A549 (cell line): ENCODE measurements at regions not wholly inside any gene's neighbourhood (a gene's known extent, or its start where the extent isn't known, plus 50 kb on each side); places are given as distances from the start of the nearest gene placed in this dataset.

Source experiments
- ATAC-seq, 2 experiments: fragments of 200-7000 bp in 1 of 2; fragments of >200 bp in 1 of 2; cut with Nextera tagmentation in 1 of 2; cut with Tn5 transposase in 1 of 2; 3 replicates each; pipeline versions ENCODE4 v1.8.0 to v1.9.1; 2018 to 2020; ENCODE audit warnings: mild to moderate bottlenecking in 1 of 2, moderate library complexity in 1 of 2
- CTCF ChIA-PET: fragments of 300-600 bp; sonication (Branson Sonifier 250); formaldehyde crosslinking; extraction: SDS; loops from one replicate; lab custom pipeline; 2021; ENCODE audit warnings: antibody characterized with exemption, inconsistent platforms; lab: Yijun Ruan, JAX
- POLR2A ChIA-PET: fragments of 350-600 bp; formaldehyde crosslinking; extraction: SDS; loops from one replicate; lab custom pipeline; 2021; ENCODE audit warnings: antibody characterized with exemption, inconsistent platforms; lab: Yijun Ruan, JAX
- DNase-seq, 2 experiments: peaks; one replicate each; pipeline versions ENCODE4 v3.0.0 to v3.0.0-alpha.2; 2011 to 2016; ENCODE audit warnings: low read depth in 1 of 2, low spot score in 1 of 2
- FAIRE-seq: peaks from 2 replicates; lab custom pipeline; 2011; peaks lifted over from hg19 to GRCh38; lab: Jason Lieb, UNC
- H3K27ac ChIP-seq, 2 experiments: fragments of >200 bp; sonication (Bioruptor Twin); formaldehyde crosslinking; 3 replicates each; pipeline ENCODE4 v1.5.1; 2016 to 2017
- H3K4me1 ChIP-seq: fragments of >200 bp; sonication (Bioruptor Twin); formaldehyde crosslinking; 3 replicates; pipeline ENCODE4 v1.6.1; 2016
- H3K4me2 ChIP-seq: fragments of >200 bp; sonication (Bioruptor Twin); formaldehyde crosslinking; 3 replicates; pipeline ENCODE4 v1.6.1; 2016
- H3K4me3 ChIP-seq: fragments of >200 bp; sonication (Bioruptor Twin); formaldehyde crosslinking; 3 replicates; pipeline ENCODE4 v1.5.1; 2016
- H3K9me3 ChIP-seq: fragments of >200 bp; sonication (Bioruptor Twin); formaldehyde crosslinking; 3 replicates; pipeline ENCODE4 v1.6.1; 2016
- BHLHE40 ChIP-seq: IDR thresholded peaks from 2 replicates; pipeline ENCODE4 v1.6.1; 2012; ENCODE audit warnings: low read depth, low read length, inconsistent platforms
- CHD4 ChIP-seq: fragments of 200-600 bp; sonication (generic); IDR thresholded peaks from 2 replicates; pipeline ENCODE4 v1.6.1; 2016; ENCODE audit warnings: antibody characterized with exemption, mild to moderate bottlenecking, borderline replicate concordance
- EP300 ChIP-seq, 2 experiments: fragments of >200 bp; sonication (Bioruptor Twin); formaldehyde crosslinking; IDR thresholded peaks; 2 replicates in 1 of 2; 3 replicates in 1 of 2; pipeline ENCODE4 v1.6.1; 2016 to 2017
- ESRRA ChIP-seq: fragments of 150-350 bp; IDR thresholded peaks from 2 replicates; pipeline ENCODE4 v1.6.1; 2014; ENCODE audit warnings: mild to moderate bottlenecking, low read length, borderline replicate concordance
- FOXS1 ChIP-seq: fragments of 250-450 bp; sonication (Bioruptor Pico); IDR thresholded peaks from 2 replicates; pipeline ENCODE4 v1.5.0; 2020; ENCODE audit warnings: mild to moderate bottlenecking, moderate library complexity
- GATA3 ChIP-seq: IDR thresholded peaks from 2 replicates; pipeline ENCODE4 v1.6.1; 2012; ENCODE audit warnings: borderline replicate concordance
- HEYL ChIP-seq: fragments of 250-450 bp; sonication (Bioruptor Pico); IDR thresholded peaks from 2 replicates; pipeline ENCODE4 v1.8.0; 2021; ENCODE audit warnings: mild to moderate bottlenecking, moderate library complexity
- KDM1A ChIP-seq: fragments of 200-600 bp; sonication (generic); IDR thresholded peaks from 2 replicates; pipeline ENCODE4 v1.6.1; 2016; ENCODE audit warnings: low read depth, mild to moderate bottlenecking
- NFE2L2 ChIP-seq: fragments of 150-350 bp; conservative IDR thresholded peaks from 2 replicates; pipeline ENCODE4 v1.6.1; 2014; ENCODE audit warnings: low read length
- NPAS2 ChIP-seq: fragments of 250-450 bp; sonication (Bioruptor Pico); IDR thresholded peaks from 2 replicates; pipeline ENCODE4 v1.8.0; 2022; ENCODE audit warnings: mild to moderate bottlenecking, moderate library complexity, borderline replicate concordance
- PHF8 ChIP-seq: fragments of 200-600 bp; sonication (generic); IDR thresholded peaks from 2 replicates; pipeline ENCODE4 v1.6.1; 2016; ENCODE audit warnings: low read depth, mild to moderate bottlenecking, antibody characterized with exemption, moderate library complexity, borderline replicate concordance
- RARB ChIP-seq: fragments of 250-450 bp; sonication (Bioruptor Pico); IDR thresholded peaks from 2 replicates; pipeline ENCODE4 v1.8.0; 2021; ENCODE audit warnings: mild to moderate bottlenecking, moderate library complexity
- RCOR1 ChIP-seq: fragments of 150-350 bp; IDR thresholded peaks from 2 replicates; pipeline ENCODE4 v1.6.1; 2014; ENCODE audit warnings: antibody characterized with exemption, low read length, low read depth
- SMC3 ChIP-seq: fragments of >200 bp; sonication (Bioruptor Twin); formaldehyde crosslinking; IDR thresholded peaks from 3 replicates; pipeline ENCODE4 v1.6.1; 2018; ENCODE audit warnings: inconsistent platforms
- TP53 ChIP-seq: fragments of 250-450 bp; sonication (Bioruptor Pico); IDR thresholded peaks from 2 replicates; pipeline ENCODE4 v1.5.0; 2021; ENCODE audit warnings: mild to moderate bottlenecking, moderate library complexity
- ZFP36 ChIP-seq: fragments of 450-650 bp; IDR thresholded peaks from 2 replicates; pipeline ENCODE4 v1.6.1; 2014; ENCODE audit warnings: borderline replicate concordance; ENCODE audit not compliant: partially characterized antibody
- ZNF302 ChIP-seq: fragments of 250-450 bp; sonication (Bioruptor Pico); IDR thresholded peaks from 2 replicates; pipeline ENCODE4 v1.9.0; 2021; ENCODE audit warnings: inconsistent platforms, mild to moderate bottlenecking, moderate library complexity
- WGBS: methylation state at CpG from one replicate; pipeline ENCODE4 v1.1.6; 2017; ENCODE audit errors: missing lambda C conversion rate; 5-methylcytosine and 5-hydroxymethylcytosine counted together
- TF ChIP-seq, protein P1 (sequence below): fragments of 150-350 bp; IDR thresholded peaks from 2 replicates; pipeline ENCODE4 v1.6.1; 2014; ENCODE audit warnings: low read depth, mild to moderate bottlenecking, low read length
- TF ChIP-seq, protein P2 (sequence below): IDR thresholded peaks from 2 replicates; pipeline ENCODE4 v1.6.1; 2012; ENCODE audit warnings: low read depth, borderline replicate concordance
- TF ChIP-seq, protein P3 (sequence below): IDR thresholded peaks from 2 replicates; pipeline ENCODE4 v1.6.1; 2012
- TF ChIP-seq, protein P4 (sequence below): fragments of 450-650 bp; IDR thresholded peaks from 2 replicates; pipeline ENCODE4 v1.6.1; 2014; ENCODE audit warnings: antibody characterized with exemption
- TF ChIP-seq, protein P5 (sequence below): fragments of >200 bp; sonication (Bioruptor Twin); formaldehyde crosslinking; IDR thresholded peaks from 3 replicates; pipeline ENCODE4 v1.6.1; 2016
- TF ChIP-seq, protein P6 (sequence below): fragments of >200 bp; sonication (Bioruptor Twin); formaldehyde crosslinking; IDR thresholded peaks from 2 replicates; pipeline ENCODE4 v1.6.1; 2016
- TF ChIP-seq, protein P7 (sequence below): fragments of 250-450 bp; sonication (Bioruptor Pico); IDR thresholded peaks from 2 replicates; pipeline ENCODE4 v1.5.0; 2020; ENCODE audit warnings: low read depth, mild to moderate bottlenecking, moderate library complexity

DNA sequence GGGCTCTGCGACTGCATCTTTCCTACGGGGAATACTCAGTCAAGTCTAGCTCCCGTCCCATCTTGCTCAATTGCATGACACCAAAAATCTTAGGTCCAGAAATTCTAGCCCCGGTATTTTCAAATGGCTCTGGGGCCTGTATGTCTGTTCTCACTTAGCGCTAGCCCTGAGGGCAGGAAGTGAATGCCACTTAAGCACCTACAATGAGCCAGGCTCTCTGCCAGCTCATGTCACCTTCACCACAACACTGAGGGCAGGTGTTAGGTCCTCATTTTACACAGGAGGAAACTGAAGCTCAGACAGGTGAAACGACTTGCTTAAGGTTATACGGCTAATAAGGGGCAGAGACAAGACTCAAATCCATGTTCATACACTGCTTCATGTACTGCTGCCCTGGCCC, 282.8 kb downstream of the PPP1R2C start (continued):
- TF ChIP-seq RARB (no peak), NFE2L2 (no peak)

DNA sequence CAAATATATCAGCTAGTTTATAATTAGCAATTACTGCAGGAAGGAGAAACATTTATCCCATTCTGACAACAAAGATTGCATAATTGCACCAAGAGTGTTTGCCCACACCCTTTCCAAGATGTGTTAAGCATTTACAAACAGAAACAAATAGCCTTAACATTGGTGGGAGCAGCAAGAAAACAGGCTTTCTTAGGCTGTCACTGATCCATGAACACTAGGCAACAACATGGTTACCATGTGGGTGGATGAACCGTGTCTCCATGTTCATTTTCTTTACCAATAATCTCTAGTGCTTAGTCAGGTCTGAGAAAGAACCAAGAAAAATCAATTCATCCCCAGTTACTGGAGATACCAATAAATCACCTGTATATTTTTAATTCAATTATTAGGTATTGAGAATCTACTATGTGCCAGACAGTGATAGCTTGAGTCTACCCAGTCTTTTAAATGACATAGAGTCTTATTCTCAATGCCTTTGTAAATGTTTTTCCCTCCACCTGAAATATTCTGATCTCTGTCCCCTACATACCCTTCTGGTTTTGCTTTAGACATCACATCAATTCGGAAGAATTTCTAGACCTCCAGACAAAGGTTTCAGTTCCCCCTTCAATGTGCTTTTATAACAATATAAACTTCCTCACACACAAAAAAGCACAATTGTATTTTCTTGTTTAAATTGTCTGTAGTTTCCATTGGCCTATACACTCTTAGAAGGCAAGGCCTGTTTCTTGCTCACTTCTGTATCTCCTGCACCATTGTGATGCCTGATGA, 286.6 kb downstream of the PPP1R2C start:
- TF ChIP-seq TP53 (no peak), KDM1A (no peak), ZFP36 (no peak), ZNF302 (CRISPR knock-in tag) (no peak), HEYL (CRISPR knock-in tag) (no peak), CHD4 (no peak), SMC3 (no peak)
- TF ChIP-seq, protein P1, sequence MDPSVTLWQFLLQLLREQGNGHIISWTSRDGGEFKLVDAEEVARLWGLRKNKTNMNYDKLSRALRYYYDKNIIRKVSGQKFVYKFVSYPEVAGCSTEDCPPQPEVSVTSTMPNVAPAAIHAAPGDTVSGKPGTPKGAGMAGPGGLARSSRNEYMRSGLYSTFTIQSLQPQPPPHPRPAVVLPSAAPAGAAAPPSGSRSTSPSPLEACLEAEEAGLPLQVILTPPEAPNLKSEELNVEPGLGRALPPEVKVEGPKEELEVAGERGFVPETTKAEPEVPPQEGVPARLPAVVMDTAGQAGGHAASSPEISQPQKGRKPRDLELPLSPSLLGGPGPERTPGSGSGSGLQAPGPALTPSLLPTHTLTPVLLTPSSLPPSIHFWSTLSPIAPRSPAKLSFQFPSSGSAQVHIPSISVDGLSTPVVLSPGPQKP, result no peak
- TF ChIP-seq, protein P2, sequence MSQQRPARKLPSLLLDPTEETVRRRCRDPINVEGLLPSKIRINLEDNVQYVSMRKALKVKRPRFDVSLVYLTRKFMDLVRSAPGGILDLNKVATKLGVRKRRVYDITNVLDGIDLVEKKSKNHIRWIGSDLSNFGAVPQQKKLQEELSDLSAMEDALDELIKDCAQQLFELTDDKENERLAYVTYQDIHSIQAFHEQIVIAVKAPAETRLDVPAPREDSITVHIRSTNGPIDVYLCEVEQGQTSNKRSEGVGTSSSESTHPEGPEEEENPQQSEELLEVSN, result no peak
- TF ChIP-seq, protein P3, sequence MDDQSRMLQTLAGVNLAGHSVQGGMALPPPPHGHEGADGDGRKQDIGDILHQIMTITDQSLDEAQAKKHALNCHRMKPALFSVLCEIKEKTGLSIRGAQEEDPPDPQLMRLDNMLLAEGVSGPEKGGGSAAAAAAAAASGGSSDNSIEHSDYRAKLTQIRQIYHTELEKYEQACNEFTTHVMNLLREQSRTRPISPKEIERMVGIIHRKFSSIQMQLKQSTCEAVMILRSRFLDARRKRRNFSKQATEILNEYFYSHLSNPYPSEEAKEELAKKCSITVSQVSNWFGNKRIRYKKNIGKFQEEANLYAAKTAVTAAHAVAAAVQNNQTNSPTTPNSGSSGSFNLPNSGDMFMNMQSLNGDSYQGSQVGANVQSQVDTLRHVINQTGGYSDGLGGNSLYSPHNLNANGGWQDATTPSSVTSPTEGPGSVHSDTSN, result no peak
- TF ChIP-seq, protein P4, sequence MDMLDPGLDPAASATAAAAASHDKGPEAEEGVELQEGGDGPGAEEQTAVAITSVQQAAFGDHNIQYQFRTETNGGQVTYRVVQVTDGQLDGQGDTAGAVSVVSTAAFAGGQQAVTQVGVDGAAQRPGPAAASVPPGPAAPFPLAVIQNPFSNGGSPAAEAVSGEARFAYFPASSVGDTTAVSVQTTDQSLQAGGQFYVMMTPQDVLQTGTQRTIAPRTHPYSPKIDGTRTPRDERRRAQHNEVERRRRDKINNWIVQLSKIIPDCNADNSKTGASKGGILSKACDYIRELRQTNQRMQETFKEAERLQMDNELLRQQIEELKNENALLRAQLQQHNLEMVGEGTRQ, result no peak
- TF ChIP-seq, protein P5, sequence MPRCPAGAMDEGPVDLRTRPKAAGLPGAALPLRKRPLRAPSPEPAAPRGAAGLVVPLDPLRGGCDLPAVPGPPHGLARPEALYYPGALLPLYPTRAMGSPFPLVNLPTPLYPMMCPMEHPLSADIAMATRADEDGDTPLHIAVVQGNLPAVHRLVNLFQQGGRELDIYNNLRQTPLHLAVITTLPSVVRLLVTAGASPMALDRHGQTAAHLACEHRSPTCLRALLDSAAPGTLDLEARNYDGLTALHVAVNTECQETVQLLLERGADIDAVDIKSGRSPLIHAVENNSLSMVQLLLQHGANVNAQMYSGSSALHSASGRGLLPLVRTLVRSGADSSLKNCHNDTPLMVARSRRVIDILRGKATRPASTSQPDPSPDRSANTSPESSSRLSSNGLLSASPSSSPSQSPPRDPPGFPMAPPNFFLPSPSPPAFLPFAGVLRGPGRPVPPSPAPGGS, result no peak
- no peaks in the 10 kb centered on the region for H3K4me1 ChIP-seq

DNA sequence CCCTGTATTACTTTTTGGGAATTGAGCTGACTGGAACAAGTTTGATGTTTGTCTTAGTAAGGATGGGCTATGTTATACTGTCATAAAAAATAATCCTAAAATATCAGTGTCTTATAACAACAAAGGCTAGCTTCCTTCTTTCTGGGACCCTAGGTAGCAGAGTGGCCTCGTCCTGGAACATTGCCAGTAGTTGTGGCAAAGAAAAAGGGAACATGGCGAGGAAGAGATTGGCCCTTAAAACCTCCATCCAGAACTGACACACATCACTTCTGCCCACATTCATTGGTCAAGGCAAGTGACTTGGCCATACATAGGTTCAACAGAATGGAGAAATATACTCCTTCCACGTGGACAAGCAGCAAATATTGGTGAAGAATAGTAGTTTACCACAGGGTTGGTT, 287.9 kb downstream of the PPP1R2C start:
- no peak for ATAC-seq

More for the DNA sequence above, 286.6 kb downstream of the PPP1R2C start:
- Histone ChIP-seq H3K9me3 (no peaks in the 10 kb centered on the region), H3K4me3 (no peak overlapping the region), H3K4me2 (no peak overlapping the region), H3K27ac (no peak overlapping the region)
- FAIRE-seq, result no peak
- POLR2A ChIA-PET, result no interaction called here
- 12% methylated on average over 2 of the region's 2 CpGs for WGBS
- no peak for ATAC-seq
- CTCF ChIA-PET, result no interaction called here
- no peak for DNase-seq

More for the DNA sequence above, 287.9 kb downstream of the PPP1R2C start:
- H3K4me3 ChIP-seq, result no peak overlapping the region
- no peaks in the 10 kb centered on the region for H3K4me1 ChIP-seq
- no peak overlapping the region for H3K27ac ChIP-seq
- H3K9me3 ChIP-seq, result no peaks in the 10 kb centered on the region
- DNase-seq (no peak), FAIRE-seq (peak; percentile 61)
- no peak for TF ChIP-seq PHF8
- TF ChIP-seq FOXS1 (CRISPR knock-in tag), result no peak
- TF ChIP-seq, protein P6, sequence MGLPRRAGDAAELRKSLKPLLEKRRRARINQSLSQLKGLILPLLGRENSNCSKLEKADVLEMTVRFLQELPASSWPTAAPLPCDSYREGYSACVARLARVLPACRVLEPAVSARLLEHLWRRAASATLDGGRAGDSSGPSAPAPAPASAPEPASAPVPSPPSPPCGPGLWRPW, result no peak
- TF ChIP-seq RCOR1, result no peak
- TF ChIP-seq NPAS2 (CRISPR knock-in tag), result no peak
- TF ChIP-seq, protein P7, sequence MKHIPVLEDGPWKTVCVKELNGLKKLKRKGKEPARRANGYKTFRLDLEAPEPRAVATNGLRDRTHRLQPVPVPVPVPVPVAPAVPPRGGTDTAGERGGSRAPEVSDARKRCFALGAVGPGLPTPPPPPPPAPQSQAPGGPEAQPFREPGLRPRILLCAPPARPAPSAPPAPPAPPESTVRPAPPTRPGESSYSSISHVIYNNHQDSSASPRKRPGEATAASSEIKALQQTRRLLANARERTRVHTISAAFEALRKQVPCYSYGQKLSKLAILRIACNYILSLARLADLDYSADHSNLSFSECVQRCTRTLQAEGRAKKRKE (CRISPR knock-in tag), result no peak
- no peak for TF ChIP-seq ESRRA
- no peak for TF ChIP-seq BHLHE40
- TF ChIP-seq EP300 (IDR thresholded peaks at IDR 0.05), result no peak
- TF ChIP-seq GATA3, result no peak
- WGBS, result 8% methylated on average over 3 of the region's 3 CpGs
- no peak overlapping the region for H3K4me2 ChIP-seq
- ChIA-PET POLR2A (no interaction called here), CTCF (no interaction called here)
